ENCODE measurements at regions not wholly inside any gene's neighbourhood (a gene's known extent, or its start where the extent isn't known, plus 50 kb on each side); places are given as distances from the start of the nearest gene placed in this dataset.

- H3K4me3 ChIP-seq: no peak overlapping the region
- no peaks in the 10 kb centered on the region for H3K9me3 ChIP-seq
- no peak for DNase-seq (ENCODE audit: low spot score in 2 of 2)
- no peak for TF ChIP-seq CTCF (IDR thresholded peaks at IDR 0.05)
- intact Hi-C loops (cut with DNase I): no loop called here
- no peaks in the 10 kb centered on the region for H3K4me1 ChIP-seq
- no peaks in the 10 kb centered on the region for H3K36me3 ChIP-seq
- no peaks in the 10 kb centered on the region for H3K27me3 ChIP-seq
- no peak overlapping the region for H3K27ac ChIP-seq
These were observed 281.7 kb downstream of the CCDC85A start for GRCh38 chr2:56465491-56465890.

GRCh38 chr2:56473524-56473923 is 289.7 kb downstream of the CCDC85A start:
- no peaks in the 10 kb centered on the region for H3K36me3 ChIP-seq
- no peak for DNase-seq (ENCODE audit: low spot score in 2 of 2)
- no peaks in the 10 kb centered on the region for H3K4me1 ChIP-seq
- H3K27ac ChIP-seq: no peak overlapping the region
- H3K4me3 ChIP-seq: no peak overlapping the region
- TF ChIP-seq CTCF (IDR thresholded peaks at IDR 0.05): no peak
- H3K9me3 ChIP-seq: no peaks in the 10 kb centered on the region
- no peaks in the 10 kb centered on the region for H3K27me3 ChIP-seq
- intact Hi-C loops (cut with DNase I): no loop called here

GRCh38 chr2:56474412-56475158 is 290.8 kb downstream of the CCDC85A start:
- Histone ChIP-seq H3K27ac (no peak overlapping the region), H3K27me3 (no peaks in the 10 kb centered on the region), H3K36me3 (no peaks in the 10 kb centered on the region), H3K9me3 (no peaks in the 10 kb centered on the region), H3K4me3 (no peak overlapping the region), H3K4me1 (no peaks in the 10 kb centered on the region)
- intact Hi-C loops (cut with DNase I): no loop called here
- TF ChIP-seq CTCF (IDR thresholded peaks at IDR 0.05): no peak
- no peak for DNase-seq (ENCODE audit: low spot score in 2 of 2)

GRCh38 chr2:56475191-56475590 is 291.4 kb downstream of the CCDC85A start:
- no peaks in the 10 kb centered on the region for H3K9me3 ChIP-seq
- no peaks in the 10 kb centered on the region for H3K4me1 ChIP-seq
- no peak for DNase-seq (ENCODE audit: low spot score in 2 of 2)
- no peak for TF ChIP-seq CTCF (IDR thresholded peaks at IDR 0.05)
- H3K27ac ChIP-seq: no peak overlapping the region
- no peak overlapping the region for H3K4me3 ChIP-seq
- intact Hi-C loops (cut with DNase I): no loop called here
- H3K27me3 ChIP-seq: no peaks in the 10 kb centered on the region
- no peaks in the 10 kb centered on the region for H3K36me3 ChIP-seq

- H3K27me3 ChIP-seq: no peaks in the 10 kb centered on the region
- no peak overlapping the region for H3K4me3 ChIP-seq
- no peak overlapping the region for H3K27ac ChIP-seq
- no peaks in the 10 kb centered on the region for H3K9me3 ChIP-seq
- no peaks in the 10 kb centered on the region for H3K36me3 ChIP-seq
- intact Hi-C loops (cut with DNase I): no loop called here
- no peak for TF ChIP-seq CTCF (IDR thresholded peaks at IDR 0.05)
- DNase-seq (ENCODE audit: low spot score in 2 of 2): no peak
- H3K4me1 ChIP-seq: no peaks in the 10 kb centered on the region
These were observed 292.8 kb downstream of the CCDC85A start for GRCh38 chr2:56476509-56477071.
